ENCODE measurements at regions not wholly inside any gene's neighbourhood (a gene's known extent, or its start where the extent isn't known, plus 50 kb on each side); places are given as distances from the start of the nearest gene placed in this dataset.
"Not testable (repeated sequence)": the region's sequence is repeated elsewhere in the genome, so short reads cannot be mapped to it uniquely, and the experiment has no call there.

DNA sequence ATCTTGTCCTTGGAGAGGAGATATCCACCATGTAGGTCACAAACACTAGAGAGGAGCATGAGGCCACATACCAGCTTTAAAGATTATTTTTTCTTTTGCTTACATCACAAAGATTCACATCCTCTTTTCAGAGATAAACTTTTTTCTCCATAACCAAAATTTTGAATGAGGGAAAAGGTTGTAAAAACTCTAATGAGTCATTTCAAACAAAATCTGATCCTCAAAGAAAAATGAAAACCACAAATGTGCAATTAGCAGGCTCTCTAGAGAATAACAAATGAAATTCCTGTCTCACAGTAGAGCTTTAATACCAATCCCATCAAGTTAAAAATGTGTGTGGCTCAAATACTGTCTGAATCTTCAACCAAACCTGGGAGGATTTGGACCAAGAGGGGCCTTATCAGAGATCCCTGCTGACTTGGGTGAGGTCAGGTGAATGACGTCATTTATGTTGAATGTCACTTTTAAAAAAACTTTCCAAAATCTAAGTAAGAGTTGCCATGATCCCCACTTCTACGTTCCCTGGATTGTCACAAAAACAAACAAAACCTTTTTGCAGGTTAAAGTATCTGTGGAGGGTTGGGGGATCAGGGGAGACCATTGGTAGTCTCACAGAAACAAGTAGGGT, 261.5 kb upstream of the NPSR1 start:
- DNase-seq, result no peak

DNA sequence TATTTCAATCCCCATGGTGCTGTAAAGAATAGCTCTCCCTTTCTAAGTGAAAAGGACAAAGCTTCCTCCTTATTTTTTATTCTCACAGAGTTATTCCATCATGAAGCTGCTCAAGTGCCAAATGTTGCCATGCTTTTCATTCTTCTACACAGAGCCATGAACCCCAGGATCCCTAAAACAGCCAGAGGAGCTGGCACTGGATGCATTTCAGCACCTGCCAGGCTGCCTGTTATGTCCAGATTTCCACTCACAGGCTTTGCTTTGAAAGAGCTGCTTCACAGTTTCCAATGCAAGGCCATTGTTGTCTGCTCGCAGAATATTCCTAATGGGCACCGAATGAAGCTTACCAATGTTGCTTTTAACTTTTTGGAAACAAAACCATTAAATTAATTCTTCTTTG, 256.2 kb upstream of the NPSR1 start:
- DNase-seq, result no peak

GRCh38 chr7:34406848-34407530, 251.0 kb upstream of the NPSR1 start:
- DNase-seq, result no peak

DNA sequence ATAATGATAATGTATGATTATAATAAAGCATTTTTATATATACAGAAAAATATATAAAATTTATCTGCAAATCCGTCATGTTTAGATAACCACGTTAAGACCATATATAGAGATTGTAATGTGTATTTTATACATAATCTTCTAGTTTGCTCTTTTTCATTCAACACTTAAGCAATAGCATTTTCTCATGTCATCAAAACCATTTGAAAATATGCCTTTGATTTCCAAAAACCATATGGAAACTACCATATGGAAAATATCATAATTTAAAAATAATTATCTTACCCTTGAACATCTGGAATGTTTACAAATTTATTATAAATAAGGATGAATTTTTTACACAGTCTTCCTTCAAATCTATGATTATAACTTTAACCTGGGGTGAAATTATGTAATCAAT, 250.4 kb upstream of the NPSR1 start:
- no peak for DNase-seq

GRCh38 chr7:34417781-34418180, 240.2 kb upstream of the NPSR1 start:
- DNase-seq, result no peak

- DNase-seq, result no peak
These were observed 236.5 kb upstream of the NPSR1 start for GRCh38 chr7:34421526-34421925.

DNA sequence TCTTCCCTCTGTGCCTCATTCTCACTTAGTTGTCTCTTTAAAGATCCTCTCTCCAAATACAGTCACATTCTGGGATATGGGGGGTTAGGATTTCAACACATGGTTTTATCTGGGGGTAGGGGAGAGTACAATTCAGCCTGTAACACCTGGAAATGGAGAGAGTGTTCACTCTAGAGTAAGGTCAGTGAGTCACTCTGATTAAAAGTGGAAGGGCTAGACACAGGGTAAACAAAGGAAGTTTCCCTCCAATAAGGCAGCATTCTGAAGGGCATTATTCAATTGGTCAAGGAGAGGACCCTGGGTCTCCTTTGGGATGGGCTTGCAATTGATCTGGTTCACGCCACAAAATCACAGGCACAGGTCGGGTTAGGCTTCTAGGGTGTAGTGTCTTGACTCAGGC, 232.8 kb upstream of the NPSR1 start:
- no peak for DNase-seq

GRCh38 chr7:34425631-34426384, 232.2 kb upstream of the NPSR1 start:
- no peak for DNase-seq

GRCh38 chr7:34430456-34430855, 227.6 kb upstream of the NPSR1 start:
- DNase-seq, result no peak

- DNase-seq, result no peak
These were observed 219.6 kb upstream of the NPSR1 start for GRCh38 chr7:34438436-34438835.

DNA sequence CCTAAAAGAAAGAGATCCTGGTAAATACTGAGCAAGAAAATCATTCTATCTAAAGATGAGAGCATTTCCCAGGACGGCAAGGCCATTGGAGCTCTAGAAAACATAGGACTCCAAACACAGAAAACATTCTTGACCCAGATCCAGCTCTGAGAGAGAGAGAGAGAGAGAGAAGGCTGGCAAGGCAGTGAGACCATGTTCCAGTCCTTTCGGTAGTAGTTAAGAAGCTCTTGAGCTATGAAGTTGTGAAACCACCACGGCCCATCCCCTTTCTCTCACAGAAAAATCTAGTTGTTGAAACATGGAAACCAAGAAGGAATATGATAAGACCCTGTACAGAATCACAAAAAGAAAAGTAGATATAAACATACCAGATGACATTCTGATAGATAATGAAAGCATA, 212.4 kb upstream of the NPSR1 start:
- no peak for DNase-seq

DNA sequence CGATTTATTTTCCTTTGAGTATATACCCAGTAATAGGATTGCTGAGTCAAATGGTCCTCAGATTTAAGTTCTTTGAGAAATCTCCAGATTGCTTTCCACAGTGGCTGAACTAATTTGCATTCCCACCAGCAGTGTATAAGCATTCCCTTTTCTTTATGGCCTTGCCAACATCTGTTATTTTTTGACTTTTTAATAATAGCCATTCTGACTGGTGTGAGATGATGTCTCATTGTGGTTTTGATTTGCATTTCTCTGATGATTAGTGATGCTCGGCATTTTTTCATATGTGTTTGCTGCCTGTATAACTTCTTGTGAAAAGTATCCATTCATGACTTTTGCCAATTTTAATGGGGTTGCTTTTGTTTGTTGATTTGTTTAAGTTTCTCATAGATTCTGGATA, 209.5 kb upstream of the NPSR1 start:
- not testable (repeated sequence) for DNase-seq

- DNase-seq, result no peak
These were observed 208.3 kb upstream of the NPSR1 start for GRCh38 chr7:34449765-34450164.

DNA sequence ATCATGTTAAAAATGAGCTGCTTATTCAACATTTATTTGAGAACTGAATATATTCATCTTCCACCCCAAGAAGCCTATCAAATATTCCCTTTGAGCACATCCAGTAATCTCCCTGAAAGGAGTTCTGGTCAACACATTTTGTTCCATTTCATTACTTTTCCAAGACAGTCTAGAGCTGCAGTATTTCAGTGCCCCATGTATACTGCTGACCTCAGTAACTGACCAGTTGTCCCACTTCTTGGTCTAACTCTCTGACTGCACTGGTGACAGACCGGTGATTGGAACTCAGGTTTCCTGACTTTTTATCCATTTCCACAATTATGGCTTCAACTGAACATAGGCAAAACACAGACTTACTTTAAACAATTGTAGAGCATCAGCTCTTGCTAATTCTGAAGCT, 206.8 kb upstream of the NPSR1 start:
- DNase-seq, result no peak

- DNase-seq, result no peak
These were observed 206.1 kb upstream of the NPSR1 start for GRCh38 chr7:34451923-34452322.

DNA sequence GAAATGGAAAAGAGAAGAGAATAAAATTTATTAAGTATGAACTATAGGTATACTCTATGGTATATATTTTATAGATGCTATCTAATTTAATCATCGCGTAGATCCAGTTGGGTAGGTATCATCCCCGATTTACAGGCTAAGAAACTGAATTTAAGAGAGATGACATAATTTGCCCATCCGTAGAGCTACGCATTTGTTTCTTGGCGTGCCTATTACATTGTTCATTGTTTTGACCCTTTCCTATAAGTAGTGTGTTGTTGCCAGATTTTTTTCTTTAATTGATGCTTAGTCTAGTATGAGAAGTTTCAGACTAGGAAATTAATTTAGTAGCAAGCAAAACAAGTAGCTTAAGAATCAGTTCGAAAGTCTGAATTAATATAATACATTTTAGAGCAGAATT, 205.7 kb upstream of the NPSR1 start:
- no peak for DNase-seq

DNA sequence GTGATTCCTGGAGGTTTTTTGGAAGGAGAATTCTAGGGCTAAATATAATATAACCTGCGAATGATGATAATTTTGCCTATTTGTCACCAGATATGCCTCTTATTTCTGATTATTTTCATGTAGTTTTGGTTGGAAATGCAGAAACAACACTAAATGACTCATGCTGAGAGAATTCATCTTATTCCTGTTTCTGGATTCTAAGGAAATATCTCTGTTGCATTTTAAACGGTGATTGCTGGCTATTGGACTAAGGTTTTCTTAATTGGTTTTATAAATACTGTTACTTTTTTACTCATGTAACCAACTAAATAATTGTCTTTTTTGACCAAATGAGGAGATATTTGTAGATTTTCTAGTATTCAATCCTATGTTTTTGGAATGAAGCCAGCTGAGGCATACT, 204.9 kb upstream of the NPSR1 start:
- DNase-seq, result no peak

DNA sequence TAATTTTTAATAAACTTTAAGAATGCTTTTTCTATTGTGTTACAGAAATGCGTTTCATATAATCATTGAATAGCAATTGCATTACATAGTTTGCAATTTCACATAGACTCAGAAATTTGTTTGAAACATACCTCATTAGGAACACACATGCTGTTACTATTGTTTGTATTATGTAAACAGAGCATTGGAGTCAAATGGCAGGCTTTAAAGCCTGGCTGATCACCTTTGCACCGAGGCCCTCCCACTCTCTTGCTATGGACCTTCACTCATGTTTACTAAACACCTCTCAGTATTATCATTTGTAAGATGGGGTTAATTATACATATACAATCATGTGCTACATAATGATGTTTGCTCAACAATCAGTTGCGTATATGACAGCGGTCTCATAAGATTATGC, 203.6 kb upstream of the NPSR1 start:
- DNase-seq, result no peak

DNA sequence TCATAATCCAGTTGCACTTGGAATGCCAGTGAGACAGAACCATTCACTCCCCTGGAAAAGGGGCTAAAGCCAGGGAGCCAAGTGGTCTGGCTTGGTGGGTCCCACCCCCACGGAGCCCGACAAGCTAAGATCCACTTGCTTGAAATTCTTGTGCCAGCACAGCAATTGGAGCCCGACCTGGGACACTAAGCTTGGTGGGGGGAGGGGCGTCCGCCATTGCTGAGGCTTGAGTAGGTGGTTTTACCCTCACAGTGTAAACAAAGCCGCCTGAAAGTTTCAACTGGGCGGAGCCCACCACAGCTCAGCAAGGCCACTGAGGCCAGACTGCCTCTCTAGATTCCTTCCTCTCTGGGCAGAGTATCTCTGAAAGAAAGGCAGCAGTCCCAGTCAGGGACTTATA, 200.7 kb upstream of the NPSR1 start:
- DNase-seq, result no peak

DNA sequence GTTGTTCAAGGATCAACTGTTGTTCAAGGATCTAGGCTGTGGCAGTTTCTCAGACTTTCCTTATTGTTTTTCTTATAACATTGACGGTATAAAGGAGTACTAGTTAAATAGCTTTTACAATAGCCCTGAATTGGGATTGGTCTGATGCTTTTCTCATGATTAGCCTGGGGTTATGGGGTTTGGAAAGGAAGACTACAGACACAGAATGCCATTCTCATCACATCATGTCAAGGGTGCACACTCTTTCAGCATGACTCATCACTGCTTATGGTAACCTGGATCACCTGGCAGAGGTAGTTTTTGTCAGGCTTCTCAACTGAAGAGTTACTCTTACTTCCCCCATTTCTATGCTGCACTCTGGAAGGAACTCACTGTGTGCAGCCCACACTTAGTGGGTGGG, 194.2 kb upstream of the NPSR1 start:
- DNase-seq, result no peak

DNA sequence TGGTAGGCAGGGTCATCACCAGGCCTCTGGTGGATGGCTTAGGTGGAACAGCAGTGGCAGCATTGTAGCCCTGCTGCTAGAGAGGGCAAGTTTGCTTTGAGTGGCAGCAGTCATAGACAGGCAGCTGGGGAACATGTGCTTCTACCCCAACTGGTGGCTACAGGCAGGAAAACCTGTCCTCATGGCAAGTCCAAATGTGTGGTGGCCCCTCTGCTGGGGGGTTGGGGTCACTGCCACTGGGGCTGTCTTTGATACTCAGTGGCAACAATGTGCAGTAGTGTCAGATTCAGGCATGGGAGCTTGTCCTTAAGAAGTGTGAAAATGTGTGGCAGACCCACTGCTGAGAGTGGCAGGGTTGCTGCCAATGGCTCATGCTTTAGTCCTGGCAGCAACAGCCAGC, 186.2 kb upstream of the NPSR1 start:
- DNase-seq, result no peak

DNA sequence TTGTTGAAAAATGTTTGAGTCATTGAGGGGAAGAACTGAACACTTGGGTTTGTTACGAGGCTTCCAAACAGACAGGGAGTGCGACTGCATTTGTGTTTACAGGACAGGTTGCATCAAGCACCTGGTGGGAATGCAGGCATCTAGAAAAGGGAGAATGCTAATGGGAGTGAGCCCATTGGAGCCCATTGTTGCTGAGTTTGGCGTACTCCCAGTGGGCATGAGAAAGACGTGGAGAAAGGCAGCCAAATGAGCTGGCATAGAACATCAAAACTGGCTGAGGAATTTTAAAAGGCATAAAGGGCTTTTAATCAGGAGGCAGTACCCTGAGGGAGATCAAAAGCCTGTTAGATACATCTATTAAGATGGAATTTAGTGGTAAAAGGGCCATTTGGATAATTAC, 171.6 kb upstream of the NPSR1 start:
- no peak for DNase-seq

- DNase-seq, result no peak
These were observed 170.5 kb upstream of the NPSR1 start for GRCh38 chr7:34487391-34488115.

DNA sequence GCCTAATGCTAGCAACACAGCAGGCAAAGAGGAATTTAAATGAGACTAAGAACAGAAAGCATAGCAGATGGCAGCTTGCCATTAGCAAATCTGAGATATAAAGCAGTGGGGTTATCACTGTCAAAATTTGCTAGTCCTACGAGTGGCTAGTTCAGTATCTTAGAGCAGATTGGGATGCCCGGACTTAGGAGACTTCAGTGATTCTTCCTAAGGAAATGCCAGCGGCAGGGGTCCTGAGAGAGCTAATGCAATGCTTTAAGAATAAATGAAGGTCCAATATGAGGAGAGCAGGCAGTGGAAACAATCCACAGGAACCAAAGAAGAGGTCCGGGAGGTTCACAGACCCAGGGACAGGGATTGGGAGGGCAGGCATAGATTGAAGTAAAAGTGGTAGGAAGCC, 169.3 kb upstream of the NPSR1 start:
- DNase-seq, result no peak
